Neural progenitor cell (in vitro differentiated cells): ENCODE measurements at regions not wholly inside any gene's neighbourhood (a gene's known extent, or its start where the extent isn't known, plus 50 kb on each side); places are given as distances from the start of the nearest gene placed in this dataset.

Experiments used
- EZH2 ChIP-seq: fragments of 200-600 bp; sonication (generic); IDR thresholded peaks from 2 replicates; pipeline ENCODE4 v1.6.1; 2017; ENCODE audit warnings: antibody characterized with exemption, mild to moderate bottlenecking, moderate library complexity
- TF ChIP-seq, protein P1 (sequence below): fragments of 200-600 bp; sonication (generic); IDR thresholded peaks from 2 replicates; pipeline ENCODE4 v1.5.1; 2017; ENCODE audit warnings: antibody characterized with exemption, mild to moderate bottlenecking

DNA sequence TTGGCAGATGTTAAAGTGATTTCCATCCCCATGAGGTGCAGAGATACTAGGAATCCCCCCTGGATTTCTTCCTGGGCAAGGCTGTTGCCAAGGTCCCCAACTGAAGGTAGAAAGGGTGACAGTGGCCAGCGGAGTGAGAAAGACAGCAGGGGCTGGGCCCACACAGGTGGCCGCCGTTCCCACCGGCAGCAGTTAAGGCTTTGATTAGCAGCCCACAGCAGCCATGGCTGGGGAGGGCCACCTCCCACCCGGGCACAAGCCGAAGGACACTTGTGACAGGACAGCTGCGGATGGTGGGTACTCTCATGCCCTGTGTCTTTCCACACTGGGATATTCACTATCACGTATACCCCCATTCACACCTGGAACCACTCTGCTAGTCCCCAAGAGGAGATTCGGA, 63.9 kb upstream of the CDYL start:
- TF ChIP-seq, protein P1, sequence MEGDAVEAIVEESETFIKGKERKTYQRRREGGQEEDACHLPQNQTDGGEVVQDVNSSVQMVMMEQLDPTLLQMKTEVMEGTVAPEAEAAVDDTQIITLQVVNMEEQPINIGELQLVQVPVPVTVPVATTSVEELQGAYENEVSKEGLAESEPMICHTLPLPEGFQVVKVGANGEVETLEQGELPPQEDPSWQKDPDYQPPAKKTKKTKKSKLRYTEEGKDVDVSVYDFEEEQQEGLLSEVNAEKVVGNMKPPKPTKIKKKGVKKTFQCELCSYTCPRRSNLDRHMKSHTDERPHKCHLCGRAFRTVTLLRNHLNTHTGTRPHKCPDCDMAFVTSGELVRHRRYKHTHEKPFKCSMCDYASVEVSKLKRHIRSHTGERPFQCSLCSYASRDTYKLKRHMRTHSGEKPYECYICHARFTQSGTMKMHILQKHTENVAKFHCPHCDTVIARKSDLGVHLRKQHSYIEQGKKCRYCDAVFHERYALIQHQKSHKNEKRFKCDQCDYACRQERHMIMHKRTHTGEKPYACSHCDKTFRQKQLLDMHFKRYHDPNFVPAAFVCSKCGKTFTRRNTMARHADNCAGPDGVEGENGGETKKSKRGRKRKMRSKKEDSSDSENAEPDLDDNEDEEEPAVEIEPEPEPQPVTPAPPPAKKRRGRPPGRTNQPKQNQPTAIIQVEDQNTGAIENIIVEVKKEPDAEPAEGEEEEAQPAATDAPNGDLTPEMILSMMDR: no peak
- TF ChIP-seq EZH2: no peak
